ENCODE measurements at regions not wholly inside any gene's neighbourhood (a gene's known extent, or its start where the extent isn't known, plus 50 kb on each side); places are given as distances from the start of the nearest gene placed in this dataset.

DNA sequence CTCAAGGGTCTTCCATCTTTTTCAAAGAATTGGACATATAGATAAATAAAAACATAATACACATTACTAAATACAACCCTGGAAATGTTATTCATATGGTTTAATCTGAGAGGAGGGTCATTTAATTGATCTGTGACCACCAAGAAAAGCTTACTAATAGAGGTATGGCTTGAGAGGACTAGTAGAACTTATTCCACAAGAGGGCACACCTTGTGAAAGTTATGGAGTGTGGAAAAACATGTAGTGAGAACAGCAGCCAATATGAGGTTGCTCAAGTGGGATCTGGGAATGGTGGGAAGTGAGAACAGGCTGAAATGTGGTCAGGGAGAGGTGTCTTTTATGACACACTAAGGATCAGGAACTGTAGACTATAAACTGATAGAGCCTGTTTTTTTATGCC, 973.5 kb upstream of the B3GALT2 start:
- TF ChIP-seq, protein P1, sequence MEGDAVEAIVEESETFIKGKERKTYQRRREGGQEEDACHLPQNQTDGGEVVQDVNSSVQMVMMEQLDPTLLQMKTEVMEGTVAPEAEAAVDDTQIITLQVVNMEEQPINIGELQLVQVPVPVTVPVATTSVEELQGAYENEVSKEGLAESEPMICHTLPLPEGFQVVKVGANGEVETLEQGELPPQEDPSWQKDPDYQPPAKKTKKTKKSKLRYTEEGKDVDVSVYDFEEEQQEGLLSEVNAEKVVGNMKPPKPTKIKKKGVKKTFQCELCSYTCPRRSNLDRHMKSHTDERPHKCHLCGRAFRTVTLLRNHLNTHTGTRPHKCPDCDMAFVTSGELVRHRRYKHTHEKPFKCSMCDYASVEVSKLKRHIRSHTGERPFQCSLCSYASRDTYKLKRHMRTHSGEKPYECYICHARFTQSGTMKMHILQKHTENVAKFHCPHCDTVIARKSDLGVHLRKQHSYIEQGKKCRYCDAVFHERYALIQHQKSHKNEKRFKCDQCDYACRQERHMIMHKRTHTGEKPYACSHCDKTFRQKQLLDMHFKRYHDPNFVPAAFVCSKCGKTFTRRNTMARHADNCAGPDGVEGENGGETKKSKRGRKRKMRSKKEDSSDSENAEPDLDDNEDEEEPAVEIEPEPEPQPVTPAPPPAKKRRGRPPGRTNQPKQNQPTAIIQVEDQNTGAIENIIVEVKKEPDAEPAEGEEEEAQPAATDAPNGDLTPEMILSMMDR (IDR thresholded peaks at IDR 0.05; ENCODE audit: borderline replicate concordance, extremely low read depth, low read length, poor library complexity, severe bottlenecking), result no peak
- no peak for TF ChIP-seq EZH2 (IDR thresholded peaks at IDR 0.05; ENCODE audit: borderline replicate concordance, low read depth, low read length, severe bottlenecking)
